IPS-NIHi7 (cell line): ENCODE measurements at regions not wholly inside any gene's neighbourhood (a gene's known extent, or its start where the extent isn't known, plus 50 kb on each side); places are given as distances from the start of the nearest gene placed in this dataset.

Experiments
- DNase-seq: peaks from one replicate; pipeline ENCODE4 v3.0.0; 2012; ENCODE audit warnings: mixed read lengths; ENCODE audit errors: extremely low spot score

DNA sequence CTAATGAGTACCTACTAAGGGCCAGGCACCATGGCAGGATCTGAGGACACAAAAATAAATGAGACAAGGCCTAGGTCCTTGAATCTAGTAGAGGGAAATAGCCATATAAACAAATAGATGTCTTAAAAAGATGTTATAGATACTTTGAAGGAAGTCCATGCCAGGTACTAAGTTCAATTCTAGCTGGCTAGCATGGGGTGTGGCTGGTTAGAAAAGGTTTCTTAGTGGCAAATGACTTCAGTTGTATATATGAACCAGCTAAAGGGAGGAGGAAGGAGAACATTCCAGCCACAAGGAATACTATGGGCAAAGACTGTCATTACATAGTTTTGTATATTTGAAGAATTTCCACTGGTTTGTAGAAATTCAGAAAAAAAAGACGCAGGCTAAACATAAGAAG, 133.6 kb upstream of the BMP4 start:
- DNase-seq, result no peak

DNA sequence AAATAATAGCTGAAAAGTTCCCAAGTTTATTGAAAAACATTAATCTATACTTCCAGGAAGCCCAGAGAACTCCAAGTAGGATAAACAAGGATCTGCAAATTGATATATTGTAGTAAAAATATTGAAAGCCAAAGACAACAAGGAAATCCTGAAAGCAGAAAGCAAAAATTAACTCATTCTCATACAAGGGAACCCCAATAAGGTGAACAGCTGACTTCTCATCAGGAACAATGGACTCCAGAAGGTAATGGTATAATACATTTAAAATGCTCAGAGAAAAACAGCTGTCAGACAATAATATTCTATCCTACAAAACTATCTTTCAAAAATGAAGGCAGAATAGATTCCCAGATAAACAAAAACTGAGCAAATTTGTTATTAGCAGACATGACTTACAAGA, 138.1 kb upstream of the BMP4 start:
- DNase-seq, result no peak

DNA sequence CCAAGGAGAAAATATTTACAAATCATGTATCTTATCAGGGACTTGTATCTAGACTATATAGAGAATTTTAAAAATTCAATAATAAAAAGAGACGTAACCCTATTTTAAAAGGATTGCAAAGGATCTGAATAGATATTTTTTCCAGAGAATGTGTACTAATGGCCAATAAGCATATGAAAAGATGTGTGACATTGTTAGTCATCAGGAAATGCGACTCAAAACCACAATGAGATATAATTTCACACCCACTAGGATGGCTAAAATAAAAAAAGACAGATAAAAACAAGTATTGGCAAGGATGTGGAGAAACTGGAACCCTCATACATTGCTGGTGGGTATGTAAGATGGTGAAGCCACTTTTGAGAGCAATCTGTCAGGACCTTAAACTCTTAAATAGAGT, 141.9 kb upstream of the BMP4 start:
- no peak for DNase-seq

DNA sequence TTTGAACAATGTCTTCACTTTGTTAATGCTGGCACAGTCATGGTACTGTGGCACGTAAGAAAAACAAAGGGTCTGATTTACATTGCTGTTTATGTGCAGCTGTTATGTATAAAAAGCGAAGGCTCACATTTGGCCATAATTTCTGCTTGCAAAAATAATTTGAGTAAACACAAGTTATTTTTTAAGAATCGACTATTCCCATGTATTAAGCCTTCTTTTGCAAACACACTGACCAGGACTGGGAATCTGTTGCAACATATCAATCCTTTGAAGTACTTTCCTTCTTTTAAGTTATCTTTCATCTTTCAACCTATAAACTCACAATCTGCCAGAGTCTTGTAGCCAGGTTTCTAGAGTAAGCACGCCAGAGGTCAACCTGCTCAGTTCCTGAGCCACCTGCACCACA, 145.4 kb upstream of the BMP4 start:
- DNase-seq, result no peak

DNA sequence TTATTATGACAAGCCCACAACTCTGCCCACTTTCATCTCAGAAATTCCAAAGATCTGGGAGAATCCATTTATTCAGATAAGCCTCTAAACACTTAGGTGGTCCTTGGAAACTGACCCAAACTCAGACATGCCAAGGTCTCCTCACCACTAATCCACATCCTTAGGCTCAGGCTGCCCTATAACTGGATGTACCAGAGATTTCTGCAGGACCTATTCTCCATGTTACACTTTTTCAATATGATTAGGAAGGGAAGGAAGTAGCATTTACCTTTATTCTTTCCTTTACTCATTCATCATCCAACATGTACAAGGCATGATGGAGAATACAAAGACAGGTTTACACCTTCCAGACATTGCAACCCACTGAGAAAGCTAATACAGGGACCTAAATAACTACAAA, 145.9 kb upstream of the BMP4 start:
- no peak for DNase-seq

DNA sequence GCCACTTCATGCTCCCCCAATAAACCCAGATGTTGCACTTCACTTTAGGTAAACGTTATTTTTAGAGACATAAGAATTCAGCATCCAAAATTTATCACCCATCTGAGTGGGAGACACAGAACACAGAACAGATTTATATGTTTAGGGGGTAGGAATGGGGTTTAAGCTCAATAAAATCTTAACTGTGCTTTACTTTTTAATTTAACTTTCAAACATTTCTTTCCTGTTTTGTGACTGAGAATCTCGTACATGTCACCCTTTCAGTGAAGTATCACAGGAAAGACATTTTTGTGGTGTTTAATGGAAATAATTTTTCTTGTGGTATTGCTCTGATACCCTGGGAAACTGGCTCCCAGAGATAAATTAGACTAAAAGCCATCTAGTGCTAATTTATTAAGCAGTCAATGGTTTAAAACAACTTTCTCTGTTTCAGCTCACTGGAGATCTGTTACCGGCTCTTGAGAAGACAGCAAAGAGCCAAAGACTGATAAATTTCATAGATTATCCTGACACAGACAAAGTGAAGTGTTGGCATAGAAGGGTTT, 148.0 kb upstream of the BMP4 start:
- DNase-seq, result no peak

DNA sequence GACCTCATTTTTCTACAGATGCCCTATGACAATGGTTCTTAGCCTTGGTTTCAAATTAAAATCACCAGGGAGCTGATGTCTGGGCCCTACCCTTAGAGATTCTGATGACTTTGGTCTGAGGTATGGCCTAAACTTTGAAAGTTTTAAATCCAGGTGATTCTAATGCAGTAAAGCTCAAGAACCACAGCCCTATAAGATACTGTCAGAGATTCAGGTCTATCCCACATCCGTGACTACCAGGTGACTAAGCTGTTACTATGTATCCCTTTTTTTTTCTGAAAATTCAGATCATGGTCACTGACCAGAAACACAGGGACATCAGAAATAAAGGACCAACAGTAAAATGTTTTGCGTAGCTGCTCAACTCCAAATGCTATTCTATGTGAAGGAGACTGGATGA, 148.8 kb upstream of the BMP4 start:
- DNase-seq, result no peak

DNA sequence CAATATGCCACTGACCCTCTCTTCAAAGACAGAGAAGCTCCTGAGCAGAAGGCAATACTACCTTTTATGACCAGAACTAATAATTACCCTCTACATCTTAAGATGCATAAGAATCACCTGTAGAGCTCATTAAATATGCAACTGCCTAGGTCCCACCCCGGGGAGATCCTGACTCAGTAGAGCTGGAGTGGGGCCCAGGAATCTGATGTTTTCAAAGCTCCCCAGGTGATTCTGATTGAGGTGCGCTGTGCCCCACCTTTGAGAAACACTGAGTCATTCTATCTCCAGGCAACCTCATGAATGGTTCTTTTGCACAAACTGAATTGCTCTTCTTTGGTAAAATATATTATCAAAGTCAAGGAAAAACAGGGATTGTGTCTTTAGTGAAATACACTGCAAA, 149.3 kb upstream of the BMP4 start:
- no peak for DNase-seq

DNA sequence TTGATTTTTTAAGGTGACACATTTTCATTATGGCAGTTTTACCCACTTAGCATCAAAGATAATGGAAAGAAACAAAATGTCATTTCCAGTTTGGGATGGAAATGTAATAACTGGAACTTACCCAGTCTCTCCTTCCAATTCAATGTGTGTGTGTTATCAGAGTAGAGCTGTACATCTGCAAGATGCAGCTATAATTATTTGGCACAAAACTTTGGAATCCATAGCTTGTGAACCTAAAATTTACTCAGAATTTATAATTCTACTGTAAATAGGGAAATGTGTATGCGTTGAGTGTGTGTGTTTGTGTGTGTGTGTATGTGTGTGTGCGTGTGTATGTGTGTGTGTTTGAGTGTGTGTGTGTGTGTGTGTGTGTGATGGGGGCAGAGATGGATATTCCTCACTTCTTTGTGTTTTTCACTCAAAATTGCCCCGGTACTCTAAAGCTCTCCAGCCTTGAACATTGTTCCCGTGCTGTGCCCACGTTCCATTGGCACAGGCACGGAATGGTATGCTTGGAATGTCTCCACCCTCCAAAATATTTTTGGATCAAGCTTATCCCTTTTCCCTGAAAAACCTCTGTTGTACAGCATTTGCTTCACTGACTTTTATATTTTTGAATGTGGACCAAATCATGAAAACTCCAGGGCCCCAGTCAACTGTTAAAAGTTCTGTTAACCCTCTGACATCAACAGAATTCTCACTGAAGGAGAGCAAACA, 150.2 kb upstream of the BMP4 start:
- DNase-seq, result no peak

DNA sequence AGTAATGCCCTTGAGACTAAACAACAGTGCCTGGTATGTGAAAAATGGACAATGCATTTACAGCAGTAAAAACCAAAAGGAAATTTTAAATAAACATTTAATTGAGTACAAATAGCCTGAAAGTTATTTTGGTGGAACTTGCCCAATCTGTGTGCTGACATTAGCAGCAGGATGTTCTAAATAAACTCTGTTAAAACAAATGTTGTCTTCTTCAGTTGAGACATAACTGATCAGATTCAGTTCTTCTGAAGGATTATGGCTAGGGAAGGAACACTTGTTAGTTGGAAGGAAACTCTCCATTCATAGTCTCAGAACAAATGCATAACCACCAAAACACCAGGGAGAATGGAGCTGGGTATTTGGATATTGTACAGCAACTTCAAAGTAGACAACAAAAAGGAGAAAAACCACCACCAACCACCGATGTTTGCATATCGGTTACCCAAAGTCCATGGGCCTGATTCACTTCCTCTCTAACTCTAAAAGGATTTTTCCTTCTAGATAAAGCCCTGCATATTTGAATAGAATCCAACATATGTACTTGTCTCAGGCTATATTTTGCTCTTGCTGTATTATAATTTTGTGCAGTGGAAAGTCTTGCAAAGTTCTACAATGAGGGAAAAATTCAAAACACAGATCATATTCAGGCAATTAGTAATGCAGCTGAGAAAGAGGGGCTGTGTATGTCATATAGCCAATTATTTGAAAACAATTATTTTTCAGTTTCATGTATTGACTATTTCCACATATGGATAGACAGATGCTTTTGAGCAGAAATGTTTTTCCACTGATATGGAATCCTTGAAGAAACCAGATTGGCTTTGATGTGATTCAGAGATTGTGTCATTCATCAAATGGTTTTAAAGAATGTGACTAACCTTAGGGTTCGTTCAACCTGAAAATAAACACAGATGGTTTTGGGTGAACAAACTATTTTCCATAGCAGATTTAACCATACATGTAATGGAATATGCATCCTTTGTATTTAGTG, 152.2 kb upstream of the BMP4 start:
- no peak for DNase-seq

DNA sequence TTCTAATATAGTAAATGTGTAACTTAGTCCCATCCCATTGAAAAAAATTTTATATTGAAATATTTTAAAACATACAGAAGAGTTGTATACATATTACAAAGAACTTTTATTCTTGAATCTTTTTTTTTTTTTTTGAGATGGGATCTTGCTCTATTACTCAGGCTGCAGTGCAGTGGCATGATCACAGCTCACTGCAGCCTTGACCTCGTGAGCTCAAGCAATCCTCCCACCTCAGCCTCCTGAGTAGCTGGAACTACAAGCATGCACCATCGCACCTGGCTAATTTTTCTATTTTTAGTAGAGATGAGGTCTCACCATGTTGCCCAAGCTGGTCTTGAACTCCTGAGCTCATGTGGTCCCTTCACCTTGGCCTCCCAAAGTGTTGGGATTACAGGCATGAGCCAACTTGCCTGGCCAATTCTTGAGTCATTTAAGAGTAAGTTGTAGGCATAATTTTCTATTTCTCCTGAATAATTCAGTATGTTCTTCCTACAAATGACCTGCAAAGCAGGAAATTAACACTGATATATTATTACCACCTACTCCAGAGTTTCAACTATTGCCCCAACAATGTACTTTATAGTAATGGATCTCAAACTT, 153.0 kb upstream of the BMP4 start:
- no peak for DNase-seq

DNA sequence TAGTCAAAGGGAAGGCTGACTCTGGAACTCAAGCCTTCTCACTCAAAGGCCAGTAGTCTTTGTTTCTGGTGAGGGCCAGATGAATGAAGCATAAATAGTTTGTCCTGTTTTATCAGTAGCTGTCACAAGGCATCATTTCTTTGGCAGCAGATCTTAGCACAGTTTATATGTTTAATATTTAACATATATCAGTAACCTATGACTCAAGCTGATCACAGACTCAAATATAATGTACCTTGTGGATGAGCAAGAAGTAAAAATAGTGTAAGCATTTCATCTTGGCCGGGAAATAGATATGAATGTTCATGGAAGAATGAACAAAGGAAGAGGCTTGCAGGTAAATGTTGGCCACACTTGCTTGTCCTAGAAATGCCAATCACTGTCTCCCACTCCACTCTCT, 158.3 kb upstream of the BMP4 start:
- DNase-seq, result no peak

DNA sequence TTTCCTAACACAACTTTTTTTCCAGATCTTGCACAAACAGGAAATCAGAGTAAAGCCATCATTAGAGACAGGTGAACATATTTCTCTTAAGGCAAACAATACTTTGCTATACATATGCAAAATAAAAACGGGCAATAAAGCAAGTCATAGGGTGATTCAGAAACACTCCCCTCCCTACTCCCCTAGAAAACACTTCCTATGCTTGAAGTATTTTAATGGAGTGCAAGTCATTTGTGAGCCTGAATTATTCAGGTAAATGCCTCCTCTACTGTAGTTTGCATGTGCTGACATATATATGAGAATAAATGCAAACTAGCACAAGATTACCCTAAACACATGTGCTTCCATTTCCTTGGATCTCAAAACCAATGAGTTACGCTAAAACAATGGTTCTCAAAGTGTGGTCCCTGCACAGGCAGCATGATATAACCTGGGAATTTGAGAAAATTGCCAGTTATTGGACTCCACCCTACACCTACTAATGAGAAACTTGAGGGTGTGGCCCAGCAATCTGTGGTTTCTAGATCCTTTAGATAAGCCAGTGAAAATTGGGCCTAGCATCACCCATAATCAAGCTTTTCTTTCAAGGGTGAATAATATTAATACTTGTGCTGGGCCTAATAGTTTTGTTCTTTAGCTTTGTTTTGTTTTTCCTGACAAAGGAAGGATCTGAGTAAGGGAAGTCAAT, 159.7 kb upstream of the BMP4 start:
- DNase-seq, result no peak

DNA sequence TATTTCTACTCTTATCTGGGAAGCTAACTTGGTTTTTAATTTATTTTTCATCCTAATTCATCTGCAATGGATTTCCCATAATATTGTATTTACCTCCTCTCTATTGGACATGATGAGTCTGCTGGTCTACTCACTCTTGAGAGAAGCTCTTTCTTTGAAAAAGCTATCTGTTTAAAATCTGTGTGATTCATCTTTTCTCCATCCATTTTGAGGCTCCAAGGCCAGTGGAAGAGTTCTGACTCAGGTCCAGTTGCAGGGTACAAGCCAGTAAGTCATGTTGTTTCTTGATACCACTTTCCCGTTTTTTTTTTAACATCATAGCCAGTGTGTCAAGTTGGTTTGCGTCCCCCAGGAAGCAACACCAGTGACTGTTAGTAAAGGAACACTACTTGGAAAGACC, 160.3 kb upstream of the BMP4 start:
- DNase-seq, result no peak

DNA sequence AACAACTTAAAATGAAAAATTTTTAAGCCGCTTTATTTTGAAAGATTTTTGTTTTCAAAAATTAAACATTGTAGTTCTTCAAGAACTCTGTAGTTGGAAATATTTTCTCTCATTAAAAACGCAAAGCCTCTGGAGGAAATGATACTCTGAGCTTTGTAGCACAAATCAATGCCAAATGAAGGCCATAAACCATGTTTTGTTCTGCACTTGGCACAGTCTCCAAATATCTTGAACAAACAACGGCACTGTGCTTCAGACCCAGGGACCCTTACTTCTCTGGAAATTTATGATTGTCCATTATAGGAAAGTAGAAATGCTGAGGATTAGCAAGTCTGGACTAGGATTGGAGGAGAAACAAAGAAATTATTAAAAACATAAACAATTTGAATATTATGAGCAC, 160.8 kb upstream of the BMP4 start:
- DNase-seq, result no peak

DNA sequence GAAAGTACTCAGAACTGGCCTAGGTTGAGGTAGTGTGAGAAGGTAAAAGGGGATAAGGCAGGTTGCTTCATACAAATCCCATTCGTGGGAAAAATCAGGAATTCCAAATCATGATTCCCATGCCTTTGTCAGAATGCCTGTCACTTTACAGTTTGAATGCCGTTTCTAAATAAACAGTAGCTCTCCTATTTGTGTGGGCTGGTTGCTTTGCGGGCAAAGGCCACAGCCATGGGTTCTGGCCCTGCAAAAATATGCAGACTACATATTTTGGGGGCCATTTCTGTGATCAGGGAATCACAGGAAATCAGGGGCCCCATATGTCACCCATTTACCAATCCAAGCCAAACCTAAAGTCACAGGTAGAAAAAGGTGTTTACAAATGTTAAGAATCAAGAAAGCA, 161.3 kb upstream of the BMP4 start:
- no peak for DNase-seq

DNA sequence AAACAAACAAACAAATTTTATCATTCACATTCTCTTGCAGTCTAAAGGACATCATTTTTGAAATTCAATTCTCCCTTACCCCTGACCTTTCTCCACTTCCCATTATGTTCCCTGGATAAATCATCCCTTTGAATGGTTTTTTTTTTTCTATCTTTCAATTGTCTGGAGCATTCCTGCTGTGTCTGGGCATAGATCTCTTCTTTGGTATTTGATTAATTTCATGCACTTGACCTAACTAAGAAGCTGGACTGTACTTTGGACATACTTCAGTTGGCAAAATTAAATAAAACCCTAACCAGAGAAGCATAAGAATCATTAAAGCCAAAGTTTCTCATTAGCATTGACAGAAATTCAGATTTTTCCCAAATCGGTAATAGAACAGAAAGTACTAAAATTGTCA, 163.6 kb upstream of the BMP4 start:
- DNase-seq, result no peak

DNA sequence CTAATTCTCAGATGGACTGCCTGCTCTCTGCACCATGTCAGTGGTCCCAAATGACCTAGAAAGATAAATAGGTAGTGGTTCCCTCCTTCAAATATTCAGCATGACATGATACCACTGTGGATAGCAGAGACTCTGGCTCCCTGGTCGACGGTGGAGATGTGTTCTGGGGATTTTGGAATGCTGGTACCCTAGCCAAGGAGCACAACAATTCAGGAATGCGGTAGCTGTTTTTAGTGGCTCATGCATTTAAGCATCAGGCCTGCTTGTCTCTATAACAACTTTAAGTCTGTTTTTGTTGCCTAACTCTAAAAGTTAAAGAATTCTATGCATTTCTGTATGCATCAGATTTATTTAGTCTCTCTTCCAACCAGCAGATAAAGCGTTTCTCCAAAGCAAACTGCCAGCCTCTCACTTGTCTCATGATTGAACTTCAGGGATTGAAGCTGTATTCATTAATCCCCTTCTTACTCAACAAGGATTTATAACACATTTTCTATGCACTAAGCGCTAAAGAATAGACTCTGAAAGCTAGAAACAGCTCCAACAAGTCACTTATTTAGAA, 164.9 kb upstream of the BMP4 start:
- no peak for DNase-seq

DNA sequence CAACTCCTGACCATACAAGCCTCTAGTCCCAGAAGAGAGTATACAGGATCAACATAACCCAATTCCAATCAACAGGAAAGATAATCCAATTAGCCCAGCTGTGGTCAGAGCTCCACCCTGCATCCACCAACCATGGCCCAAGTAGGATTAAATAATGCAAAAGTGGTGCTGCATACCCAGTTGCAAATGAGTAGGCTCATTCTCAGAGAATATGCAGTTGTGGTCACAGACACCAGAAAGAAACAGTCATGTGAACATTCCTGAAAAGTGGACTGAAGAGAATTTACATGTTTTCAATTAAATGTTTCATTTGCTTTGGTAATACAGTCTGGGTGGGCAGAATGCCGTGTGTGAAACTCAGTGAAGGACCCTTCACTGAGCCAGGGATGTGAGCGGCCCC, 167.2 kb upstream of the BMP4 start:
- DNase-seq, result no peak

DNA sequence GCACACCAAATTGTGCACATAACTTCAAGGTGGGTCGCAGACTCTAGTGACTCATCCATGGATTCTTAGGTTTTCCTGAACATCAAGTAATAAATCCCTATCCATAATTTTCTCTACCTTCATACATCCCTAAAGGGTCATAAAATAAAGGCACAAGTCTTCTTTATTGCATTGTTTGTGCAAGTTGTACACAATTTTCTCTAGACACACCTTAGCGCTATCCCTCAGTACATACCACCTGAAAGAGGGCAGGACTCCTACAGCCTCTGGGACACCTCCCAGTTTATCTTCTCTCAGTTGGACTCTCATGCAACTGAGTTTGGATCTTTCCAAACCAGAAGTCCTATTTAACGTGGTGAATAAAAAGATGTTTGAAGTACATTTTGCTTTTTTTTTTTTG, 168.5 kb upstream of the BMP4 start:
- no peak for DNase-seq

DNA sequence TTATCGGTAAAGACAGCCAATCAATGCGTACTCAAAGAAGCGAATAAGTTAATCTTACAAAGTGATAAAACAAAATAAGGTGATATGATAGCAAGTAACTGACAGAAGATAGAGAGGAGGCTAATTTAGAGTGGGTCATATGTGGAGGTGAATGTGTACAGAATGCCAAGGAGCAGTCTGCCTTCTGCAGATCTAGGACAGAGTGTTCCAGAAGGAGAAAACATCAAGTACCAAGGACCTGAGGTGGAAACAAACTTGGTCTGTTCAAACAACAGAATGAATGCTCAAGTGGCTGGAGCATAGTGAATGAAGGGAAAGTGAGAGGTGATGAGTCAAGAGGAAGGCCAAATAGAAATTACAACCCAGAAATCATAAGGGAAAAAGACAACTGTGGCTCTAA, 170.3 kb upstream of the BMP4 start:
- DNase-seq, result no peak

DNA sequence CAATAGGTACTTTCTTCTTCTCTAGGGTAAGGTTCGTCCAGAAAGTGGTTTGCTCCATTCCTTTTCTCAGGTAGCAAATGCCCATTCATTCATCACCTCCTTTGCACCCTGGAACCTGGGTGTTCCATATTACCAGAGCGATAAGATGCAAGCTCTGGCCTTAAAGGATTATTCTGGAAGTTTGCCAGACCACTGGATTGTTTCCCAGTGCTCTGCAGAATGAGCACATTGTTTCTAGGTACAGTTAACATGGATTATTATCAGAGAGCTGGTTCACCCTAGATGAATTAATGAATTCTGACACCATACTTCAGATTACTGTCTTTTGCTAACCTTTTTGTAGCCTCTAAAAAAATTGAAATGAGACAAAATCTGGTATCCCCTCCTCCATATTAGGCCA, 170.9 kb upstream of the BMP4 start:
- no peak for DNase-seq
